ENCODE measurements at regions not wholly inside any gene's neighbourhood (a gene's known extent, or its start where the extent isn't known, plus 50 kb on each side); places are given as distances from the start of the nearest gene placed in this dataset.

GRCh38 chr6:88544986-88545612 lies 379.0 kb upstream of the CNR1 start:
- no peak overlapping the region for H3K4me3 Mint-ChIP-seq (ENCODE audit: unreplicated experiment)
- H3K27ac Mint-ChIP-seq (ENCODE audit: unreplicated experiment), result no peak overlapping the region
- DNase-seq (ENCODE audit: low spot score), result no peak
- TF ChIP-seq, protein P1, sequence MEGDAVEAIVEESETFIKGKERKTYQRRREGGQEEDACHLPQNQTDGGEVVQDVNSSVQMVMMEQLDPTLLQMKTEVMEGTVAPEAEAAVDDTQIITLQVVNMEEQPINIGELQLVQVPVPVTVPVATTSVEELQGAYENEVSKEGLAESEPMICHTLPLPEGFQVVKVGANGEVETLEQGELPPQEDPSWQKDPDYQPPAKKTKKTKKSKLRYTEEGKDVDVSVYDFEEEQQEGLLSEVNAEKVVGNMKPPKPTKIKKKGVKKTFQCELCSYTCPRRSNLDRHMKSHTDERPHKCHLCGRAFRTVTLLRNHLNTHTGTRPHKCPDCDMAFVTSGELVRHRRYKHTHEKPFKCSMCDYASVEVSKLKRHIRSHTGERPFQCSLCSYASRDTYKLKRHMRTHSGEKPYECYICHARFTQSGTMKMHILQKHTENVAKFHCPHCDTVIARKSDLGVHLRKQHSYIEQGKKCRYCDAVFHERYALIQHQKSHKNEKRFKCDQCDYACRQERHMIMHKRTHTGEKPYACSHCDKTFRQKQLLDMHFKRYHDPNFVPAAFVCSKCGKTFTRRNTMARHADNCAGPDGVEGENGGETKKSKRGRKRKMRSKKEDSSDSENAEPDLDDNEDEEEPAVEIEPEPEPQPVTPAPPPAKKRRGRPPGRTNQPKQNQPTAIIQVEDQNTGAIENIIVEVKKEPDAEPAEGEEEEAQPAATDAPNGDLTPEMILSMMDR (IDR thresholded peaks at IDR 0.05), result no peak
- no peaks in the 10 kb centered on the region for H3K36me3 Mint-ChIP-seq (ENCODE audit: low read depth)
- H3K4me1 Mint-ChIP-seq (ENCODE audit: low read depth), result no peaks in the 10 kb centered on the region
- H3K27me3 Mint-ChIP-seq (ENCODE audit: low read depth), result peaks cover 5% of the 10 kb centered on the region
- no peaks in the 10 kb centered on the region for H3K9me3 Mint-ChIP-seq (ENCODE audit: low read depth)

DNA sequence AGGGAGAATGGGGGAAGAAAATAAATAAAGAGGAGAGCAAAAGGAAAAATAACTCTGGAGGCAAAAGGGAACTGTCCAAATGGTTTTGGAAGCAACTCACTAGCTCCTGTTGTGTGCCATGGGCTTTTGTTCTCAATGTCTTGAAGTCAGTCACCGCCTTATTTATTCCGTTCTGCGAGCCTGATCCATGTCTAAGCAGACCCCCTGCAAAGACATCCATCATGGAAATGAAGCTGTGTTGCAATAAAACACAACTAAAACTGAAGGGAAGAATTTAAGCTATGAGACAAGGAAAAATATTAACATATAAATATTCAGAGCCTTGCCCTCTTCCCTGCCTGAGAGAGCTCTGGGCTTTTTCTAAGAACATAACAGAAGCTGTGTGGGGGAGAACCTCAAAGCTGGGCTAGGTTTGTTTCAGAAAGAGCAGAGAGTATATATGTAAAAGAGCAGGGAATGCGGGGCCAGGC lies 373.2 kb upstream of the CNR1 start:
- no peak for DNase-seq (ENCODE audit: low spot score)
- no peak overlapping the region for H3K4me3 Mint-ChIP-seq (ENCODE audit: unreplicated experiment)
- H3K36me3 Mint-ChIP-seq (ENCODE audit: low read depth), result no peaks in the 10 kb centered on the region
- H3K4me1 Mint-ChIP-seq (ENCODE audit: low read depth), result no peaks in the 10 kb centered on the region
- H3K27ac Mint-ChIP-seq (ENCODE audit: unreplicated experiment), result no peak overlapping the region
- TF ChIP-seq, protein P1 (IDR thresholded peaks at IDR 0.05), result no peak
- peaks cover 20% of the 10 kb centered on the region for H3K27me3 Mint-ChIP-seq (ENCODE audit: low read depth)
- H3K9me3 Mint-ChIP-seq (ENCODE audit: low read depth), result no peaks in the 10 kb centered on the region

- H3K36me3 Mint-ChIP-seq (ENCODE audit: low read depth), result no peaks in the 10 kb centered on the region
- no peak overlapping the region for H3K27ac Mint-ChIP-seq (ENCODE audit: unreplicated experiment)
- no peak overlapping the region for H3K4me3 Mint-ChIP-seq (ENCODE audit: unreplicated experiment)
- no peak for DNase-seq (ENCODE audit: low spot score)
- H3K9me3 Mint-ChIP-seq (ENCODE audit: low read depth), result no peaks in the 10 kb centered on the region
- TF ChIP-seq, protein P1 (IDR thresholded peaks at IDR 0.05), result no peak
- no peaks in the 10 kb centered on the region for H3K4me1 Mint-ChIP-seq (ENCODE audit: low read depth)
- peaks cover 20% of the 10 kb centered on the region for H3K27me3 Mint-ChIP-seq (ENCODE audit: low read depth)
These were observed 372.7 kb upstream of the CNR1 start for GRCh38 chr6:88538840-88539239.

- H3K27ac Mint-ChIP-seq (ENCODE audit: unreplicated experiment), result no peak overlapping the region
- H3K36me3 Mint-ChIP-seq (ENCODE audit: low read depth), result no peaks in the 10 kb centered on the region
- peaks cover 20% of the 10 kb centered on the region for H3K27me3 Mint-ChIP-seq (ENCODE audit: low read depth)
- DNase-seq (ENCODE audit: low spot score), result no peak
- TF ChIP-seq, protein P1 (IDR thresholded peaks at IDR 0.05), result no peak
- no peaks in the 10 kb centered on the region for H3K9me3 Mint-ChIP-seq (ENCODE audit: low read depth)
- no peaks in the 10 kb centered on the region for H3K4me1 Mint-ChIP-seq (ENCODE audit: low read depth)
- H3K4me3 Mint-ChIP-seq (ENCODE audit: unreplicated experiment), result no peak overlapping the region
These were observed 372.1 kb upstream of the CNR1 start for GRCh38 chr6:88538130-88538706.

GRCh38 chr6:88536071-88536625 lies 370.0 kb upstream of the CNR1 start:
- Mint-ChIP-seq H3K4me1 (ENCODE audit: low read depth) (no peaks in the 10 kb centered on the region), H3K36me3 (ENCODE audit: low read depth) (no peaks in the 10 kb centered on the region), H3K4me3 (ENCODE audit: unreplicated experiment) (no peak overlapping the region), H3K9me3 (ENCODE audit: low read depth) (no peaks in the 10 kb centered on the region), H3K27me3 (ENCODE audit: low read depth) (peaks cover 26% of the 10 kb centered on the region), H3K27ac (ENCODE audit: unreplicated experiment) (no peak overlapping the region)
- no peak for DNase-seq (ENCODE audit: low spot score)
- TF ChIP-seq, protein P1 (IDR thresholded peaks at IDR 0.05), result no peak

Measured in chondrocyte (in vitro differentiated cells).